Psoas muscle (tissue), 7 donors: ENCODE measurements at regions not wholly inside any gene's neighbourhood (a gene's known extent, or its start where the extent isn't known, plus 50 kb on each side); places are given as distances from the start of the nearest gene placed in this dataset.

Source experiments
- ATAC-seq, 4 donors: fragments of 200-7000 bp; cut with Tn5 transposase; one replicate each; pipeline ENCODE4 v1.9.1; 2020; ENCODE audit warnings: moderate library complexity in 3 of 4, mild to moderate bottlenecking in 2 of 4
- DNase-seq, 2 donors: peaks; one replicate each; pipeline ENCODE4 v3.0.0-alpha.2; 2020
- H3K27ac ChIP-seq: fragments of 200-600 bp; one replicate; pipeline ENCODE4 v1.8.0; 2022
- H3K27me3 ChIP-seq, 3 donors: fragments of 200-600 bp in 1 of 3; one replicate each; pipeline versions ENCODE4 v1.6.1 to v1.8.0; 2013 to 2022; ENCODE audit warnings: low read length in 2 of 3, mild to moderate bottlenecking in 2 of 3, moderate library complexity in 1 of 3; ENCODE audit not compliant: insufficient read depth in 3 of 3
- H3K36me3 ChIP-seq, 2 donors: fragments of 200-600 bp in 1 of 2; one replicate each; pipeline versions ENCODE4 v1.6.1 to v1.8.0; 2013 to 2022; ENCODE audit warnings: low read depth in 1 of 2, mild to moderate bottlenecking in 1 of 2, moderate library complexity in 1 of 2; ENCODE audit not compliant: insufficient read depth in 1 of 2
- H3K4me1 ChIP-seq: fragments of 200-600 bp; one replicate; pipeline ENCODE4 v1.8.0; 2022
- H3K4me3 ChIP-seq: fragments of 200-600 bp; one replicate; pipeline ENCODE4 v1.8.0; 2022; ENCODE audit warnings: mild to moderate bottlenecking
- H3K9me3 ChIP-seq: fragments of 200-600 bp; one replicate; pipeline ENCODE4 v1.8.0; 2022
- CTCF ChIP-seq: fragments of 200-600 bp; IDR thresholded peaks from one replicate; pipeline ENCODE4 v1.8.0; 2022; ENCODE audit warnings: antibody characterized with exemption
- WGBS, 3 donors: extraction: QIAGEN DNeasy Blood & Tissue Kit; methylation state at CpG; one replicate each; pipeline versions ENCODE4 v1.1.6 to v1.1.7; 2013; 5-methylcytosine and 5-hydroxymethylcytosine counted together
- intact Hi-C, 2 donors: fragments of 100-400 bp; cut with DNase I; formaldehyde crosslinking; loops; one replicate each; pipeline versions ENCODE4 v1.11.0 to v1.14.2; 2022
- donor health status: healthy with polysubstance abuse.
- donor health status: DM: no; HTN: no; CAD: no; lungs with moderate emphysema.
- donor health status: Bipolar disorder and iron deficiency.
- donor health status: healthy.
- donor health status: DM: yes; HTN: yes; CAD: no.
- donor health status: DM: no; HTN: no; CAD: no.
- donor health status: DM: yes; HTN: yes; CAD: no.

- WGBS, 3 donors, result 87 to 88% (median 87%) methylated on average over 2 of the region's 2 CpGs
- Histone ChIP-seq H3K27ac (no peak overlapping the region), H3K36me3 (no peaks in the 10 kb centered on the region), H3K27me3 (no peaks in the 10 kb centered on the region), H3K4me3 (no peak overlapping the region), H3K4me1 (no peaks in the 10 kb centered on the region), H3K9me3 (no peaks in the 10 kb centered on the region)
- no peak for ATAC-seq
- no peak for DNase-seq
- intact Hi-C loops, result loop anchor here in 1 of 2 donors (10.0 kb wide), 1 partner anchor 241 kb away; no protein-coding TSS in a partner anchor
- TF ChIP-seq CTCF, result no peak
Measured at GRCh38 chr7:121753944-121754343, 119.0 kb upstream of the PTPRZ1 start.

GRCh38 chr7:121752706-121753105 is 120.3 kb upstream of the PTPRZ1 start:
- Histone ChIP-seq H3K36me3 (no peaks in the 10 kb centered on the region), H3K9me3 (no peaks in the 10 kb centered on the region), H3K4me1 (no peaks in the 10 kb centered on the region), H3K4me3 (no peak overlapping the region), H3K27ac (no peak overlapping the region), H3K27me3 (no peaks in the 10 kb centered on the region)
- no peak for DNase-seq
- intact Hi-C loops, result loop anchor here in 1 of 2 donors (10.0 kb wide), 1 partner anchor 242 kb away; no protein-coding TSS in a partner anchor
- no peak for ATAC-seq
- no peak for TF ChIP-seq CTCF
- 21 to 24% (median 24%) methylated on average over 4 of the region's 4 CpGs for WGBS, 3 donors

- Histone ChIP-seq H3K4me3 (no peak overlapping the region), H3K4me1 (no peaks in the 10 kb centered on the region), H3K9me3 (no peaks in the 10 kb centered on the region), H3K36me3 (no peaks in the 10 kb centered on the region), H3K27ac (no peak overlapping the region), H3K27me3 (no peaks in the 10 kb centered on the region)
- ATAC-seq, result no peak
- TF ChIP-seq CTCF, result no peak
- no peak for DNase-seq
- WGBS, 3 donors, result 30 to 47% (median 37%) methylated on average over 1 of the region's 1 CpG
- intact Hi-C loops, result no loop called here
Measured at GRCh38 chr7:121748546-121748945, 124.4 kb upstream of the PTPRZ1 start.

- no peak for DNase-seq
- no peak for TF ChIP-seq CTCF
- no peak overlapping the region for H3K27ac ChIP-seq
- WGBS, 3 donors, result 85 to 93% (median 89%) methylated on average over 1 of the region's 1 CpG
- no peak for ATAC-seq
- no peaks in the 10 kb centered on the region for H3K4me1 ChIP-seq
- intact Hi-C loops, result no loop called here
- no peaks in the 10 kb centered on the region for H3K9me3 ChIP-seq
- no peaks in the 10 kb centered on the region for H3K27me3 ChIP-seq
- no peaks in the 10 kb centered on the region for H3K36me3 ChIP-seq
- H3K4me3 ChIP-seq, result no peak overlapping the region
Measured at GRCh38 chr7:121745856-121746255, 127.1 kb upstream of the PTPRZ1 start.

- no peak for TF ChIP-seq CTCF
- H3K9me3 ChIP-seq, result no peaks in the 10 kb centered on the region
- no peak overlapping the region for H3K27ac ChIP-seq
- no peaks in the 10 kb centered on the region for H3K4me1 ChIP-seq
- H3K36me3 ChIP-seq, result no peaks in the 10 kb centered on the region
- H3K27me3 ChIP-seq, result no peaks in the 10 kb centered on the region
- DNase-seq (no peak), ATAC-seq (no peak)
- H3K4me3 ChIP-seq, result no peak overlapping the region
- intact Hi-C loops, result no loop called here
- 55 to 75% (median 63%) methylated on average over 2 of the region's 2 CpGs for WGBS, 3 donors
Measured at GRCh38 chr7:121744877-121745276, 128.1 kb upstream of the PTPRZ1 start.
